Keratinocyte (primary cell): ENCODE measurements at regions not wholly inside any gene's neighbourhood (a gene's known extent, or its start where the extent isn't known, plus 50 kb on each side); places are given as distances from the start of the nearest gene placed in this dataset.

Source experiments
- DNase-seq: peaks from one replicate; pipeline ENCODE4 v3.0.0-alpha.2; 2011; ENCODE audit warnings: low read depth, missing footprints, low spot score
- FAIRE-seq: peaks from 2 replicates; lab custom pipeline; 2011; peaks lifted over from hg19 to GRCh38; lab: Jason Lieb, UNC
- H2AFZ ChIP-seq: 2 replicates; pipeline ENCODE4 v1.6.0; 2012; ENCODE audit warnings: low read length, control low read depth, inconsistent platforms; ENCODE audit not compliant: control insufficient read depth
- H3K27ac ChIP-seq: 2 replicates; pipeline ENCODE4 v1.5.1; 2011; ENCODE audit warnings: low read length; ENCODE audit not compliant: control insufficient read depth, insufficient read depth
- H3K27me3 ChIP-seq: 3 replicates; pipeline ENCODE4 v1.6.0; 2011; ENCODE audit warnings: low read length; ENCODE audit not compliant: control insufficient read depth, insufficient read depth; ENCODE audit errors: extremely low read depth
- H3K36me3 ChIP-seq, 2 experiments: 2 replicates in 1 of 2; 3 replicates in 1 of 2; pipeline ENCODE4 v1.5.1; 2011; ENCODE audit warnings: low read length in 2 of 2, mild to moderate bottlenecking in 1 of 2; ENCODE audit not compliant: control insufficient read depth in 2 of 2, insufficient read depth in 2 of 2; ENCODE audit errors: extremely low read depth in 1 of 2
- H3K4me1 ChIP-seq: 3 replicates; pipeline ENCODE4 v1.5.1; 2011; ENCODE audit warnings: low read length; ENCODE audit not compliant: control insufficient read depth, insufficient read depth; ENCODE audit errors: extremely low read depth
- H3K4me2 ChIP-seq: 3 replicates; pipeline ENCODE4 v1.6.0; 2011; ENCODE audit warnings: low read depth, low read length; ENCODE audit not compliant: control insufficient read depth, insufficient read depth; ENCODE audit errors: extremely low read depth
- H3K4me3 ChIP-seq, 3 experiments: fragments of 200-600 bp in 1 of 3; sonication (generic) in 1 of 3; 2 replicates in 2 of 3; 3 replicates in 1 of 3; pipeline ENCODE4 v1.5.1; 2011 to 2016; ENCODE audit warnings: low read length in 3 of 3, mild to moderate bottlenecking in 3 of 3, control low read depth in 2 of 3, inconsistent platforms in 1 of 3, low read depth in 1 of 3, mixed read lengths in 1 of 3, mixed run types in 1 of 3, moderate library complexity in 1 of 3; ENCODE audit not compliant: control insufficient read depth in 2 of 3, insufficient read depth in 2 of 3; ENCODE audit errors: extremely low read depth in 1 of 3
- H3K79me2 ChIP-seq: 2 replicates; pipeline ENCODE4 v1.6.0; 2012; ENCODE audit warnings: low read length; ENCODE audit not compliant: control insufficient read depth, insufficient read depth
- H3K9ac ChIP-seq: 3 replicates; pipeline ENCODE4 v1.6.0; 2011; ENCODE audit warnings: low read length; ENCODE audit not compliant: control insufficient read depth, insufficient read depth; ENCODE audit errors: extremely low read depth
- H3K9me1 ChIP-seq: 3 replicates; pipeline ENCODE4 v1.6.0; 2011; ENCODE audit warnings: low read length; ENCODE audit not compliant: control insufficient read depth, insufficient read depth; ENCODE audit errors: extremely low read depth
- H3K9me3 ChIP-seq: 2 replicates; pipeline ENCODE4 v1.5.1; 2012; ENCODE audit warnings: low read depth, low read length; ENCODE audit not compliant: control insufficient read depth
- H4K20me1 ChIP-seq: 3 replicates; pipeline ENCODE4 v1.6.0; 2011; ENCODE audit warnings: low read length; ENCODE audit not compliant: control insufficient read depth, insufficient read depth; ENCODE audit errors: extremely low read depth
- EZH2 ChIP-seq: IDR thresholded peaks from one replicate; pipeline ENCODE4 v1.6.1; 2012; ENCODE audit warnings: inconsistent platforms, mild to moderate bottlenecking, low read length, moderate library complexity
- dilution Hi-C: fragments of 300-500 bp; cut with MboI; formaldehyde crosslinking; loops from one replicate; pipeline ENCODE4 v1.7.0; 2020; ENCODE audit warnings: low sequenced_read_pairs; ENCODE audit not compliant: extremely low pct_ligation_motif_present
- TF ChIP-seq, protein P1 (sequence below), 3 experiments: IDR thresholded peaks in 1 of 3; conservative IDR thresholded peaks in 1 of 3; optimal IDR thresholded peaks in 1 of 3; 2 replicates in 2 of 3; 3 replicates in 1 of 3; pipeline versions ENCODE3 to v1.5.1; 2011; ENCODE audit warnings: low read length in 3 of 3, mild to moderate bottlenecking in 3 of 3, moderate library complexity in 2 of 3, control low read depth in 1 of 3, inconsistent platforms in 1 of 3; ENCODE audit not compliant: insufficient read depth in 2 of 3; ENCODE audit errors: extremely low read depth in 1 of 3

- Histone ChIP-seq H3K27me3 (no peaks in the 10 kb centered on the region), H3K79me2 (no peaks in the 10 kb centered on the region), H3K9me3 (no peaks in the 10 kb centered on the region), H3K4me2 (no peak overlapping the region), H3K27ac (no peak overlapping the region), H2AFZ (no peak overlapping the region), H3K4me3 (no peak overlapping the region), H3K9me1 (no peaks in the 10 kb centered on the region), H3K36me3 (no peaks in the 10 kb centered on the region), H4K20me1 (no peaks in the 10 kb centered on the region), H3K9ac (no peak overlapping the region), H3K4me1 (no peaks in the 10 kb centered on the region)
- dilution Hi-C loops = no loop called here
- no peak for TF ChIP-seq EZH2
- TF ChIP-seq, protein P1, sequence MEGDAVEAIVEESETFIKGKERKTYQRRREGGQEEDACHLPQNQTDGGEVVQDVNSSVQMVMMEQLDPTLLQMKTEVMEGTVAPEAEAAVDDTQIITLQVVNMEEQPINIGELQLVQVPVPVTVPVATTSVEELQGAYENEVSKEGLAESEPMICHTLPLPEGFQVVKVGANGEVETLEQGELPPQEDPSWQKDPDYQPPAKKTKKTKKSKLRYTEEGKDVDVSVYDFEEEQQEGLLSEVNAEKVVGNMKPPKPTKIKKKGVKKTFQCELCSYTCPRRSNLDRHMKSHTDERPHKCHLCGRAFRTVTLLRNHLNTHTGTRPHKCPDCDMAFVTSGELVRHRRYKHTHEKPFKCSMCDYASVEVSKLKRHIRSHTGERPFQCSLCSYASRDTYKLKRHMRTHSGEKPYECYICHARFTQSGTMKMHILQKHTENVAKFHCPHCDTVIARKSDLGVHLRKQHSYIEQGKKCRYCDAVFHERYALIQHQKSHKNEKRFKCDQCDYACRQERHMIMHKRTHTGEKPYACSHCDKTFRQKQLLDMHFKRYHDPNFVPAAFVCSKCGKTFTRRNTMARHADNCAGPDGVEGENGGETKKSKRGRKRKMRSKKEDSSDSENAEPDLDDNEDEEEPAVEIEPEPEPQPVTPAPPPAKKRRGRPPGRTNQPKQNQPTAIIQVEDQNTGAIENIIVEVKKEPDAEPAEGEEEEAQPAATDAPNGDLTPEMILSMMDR (optimal IDR thresholded peaks at IDR 0.05 in 1 of 3, IDR thresholded peaks at IDR 0.05 in 1 of 3, conservative IDR thresholded peaks at IDR 0.05 in 1 of 3; ENCODE audit: extremely low read depth in 1 of 3, insufficient read depth in 2 of 3, low read length in 3 of 3) = no peak
- FAIRE-seq (no peak), DNase-seq (no peak)
These were observed 312.6 kb downstream of the STIM2 start for GRCh38 chr4:27173280-27173679.

DNA sequence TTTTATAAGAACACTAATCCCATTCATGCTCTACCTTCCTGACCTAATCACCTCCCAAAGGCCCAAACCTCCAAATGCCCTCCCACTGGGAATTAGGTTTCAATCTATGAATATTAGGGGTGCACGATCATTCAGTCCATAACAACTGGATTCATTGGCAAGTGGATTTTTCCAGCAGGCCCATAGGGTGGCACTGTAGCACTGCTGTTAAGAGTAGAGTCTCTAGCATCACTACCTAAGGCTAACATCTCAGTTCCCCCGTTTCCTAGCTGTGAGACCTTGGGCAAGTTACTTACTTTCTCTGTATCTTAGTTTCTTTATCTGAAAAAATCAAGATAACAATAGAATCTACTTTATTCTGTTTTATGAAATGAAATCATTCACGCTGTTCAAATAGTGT is 315.8 kb downstream of the STIM2 start:
- Histone ChIP-seq H3K36me3 (no peaks in the 10 kb centered on the region), H3K9ac (no peak overlapping the region), H3K9me1 (no peaks in the 10 kb centered on the region), H3K79me2 (no peaks in the 10 kb centered on the region), H3K9me3 (no peaks in the 10 kb centered on the region), H2AFZ (no peak overlapping the region), H3K4me2 (no peak overlapping the region), H4K20me1 (no peaks in the 10 kb centered on the region), H3K4me3 (no peak overlapping the region), H3K4me1 (no peaks in the 10 kb centered on the region), H3K27ac (no peak overlapping the region), H3K27me3 (no peaks in the 10 kb centered on the region)
- TF ChIP-seq, protein P1 (optimal IDR thresholded peaks at IDR 0.05 in 1 of 3, IDR thresholded peaks at IDR 0.05 in 1 of 3, conservative IDR thresholded peaks at IDR 0.05 in 1 of 3; ENCODE audit: extremely low read depth in 1 of 3, insufficient read depth in 2 of 3, low read length in 3 of 3) = peak; percentile 47 to 69 (median 65)
- no peak for TF ChIP-seq EZH2
- FAIRE-seq = no peak
- no peak for DNase-seq
- dilution Hi-C loops = no loop called here
